OCI-LY3 (cell line): ENCODE measurements at regions not wholly inside any gene's neighbourhood (a gene's known extent, or its start where the extent isn't known, plus 50 kb on each side); places are given as distances from the start of the nearest gene placed in this dataset.
"Not testable (repeated sequence)": the region's sequence is repeated elsewhere in the genome, so short reads cannot be mapped to it uniquely, and the experiment has no call there.

Source experiments
- H2AFZ ChIP-seq: fragments of 200-600, 300-600 bp; shearing (Covaris generic); 2 replicates; pipeline ENCODE4 v1.6.0; 2014; ENCODE audit warnings: antibody characterized with exemption, low read depth, low read length
- H3K27ac ChIP-seq: fragments of 200-600, 300-600 bp; sonication (generic); 2 replicates; pipeline ENCODE4 v1.5.1; 2014; ENCODE audit warnings: mild to moderate bottlenecking, low read length, moderate library complexity, mixed read lengths
- H3K27me3 ChIP-seq: fragments of 200-600, 300-600 bp; sonication (generic); 2 replicates; pipeline ENCODE4 v1.6.1; 2014; ENCODE audit warnings: low read depth, low read length, mixed read lengths
- H3K36me3 ChIP-seq: fragments of 200-600, 300-600 bp; sonication (generic); replicated peaks from 2 replicates; pipeline ENCODE3; 2014; ENCODE audit warnings: low read depth, low read length, mixed read lengths
- H3K4me1 ChIP-seq: fragments of 300-600, 200-600 bp; sonication (generic); 2 replicates; pipeline ENCODE4 v1.6.1; 2014; ENCODE audit warnings: low read length, mixed read lengths
- H3K4me2 ChIP-seq: fragments of 200-600, 300-600 bp; sonication (generic); 2 replicates; pipeline ENCODE4 v1.6.1; 2014; ENCODE audit warnings: low read length, mixed read lengths
- H3K4me3 ChIP-seq: fragments of 300-600, 200-600 bp; sonication (generic); 2 replicates; pipeline ENCODE4 v1.5.1; 2014; ENCODE audit warnings: antibody characterized with exemption, mild to moderate bottlenecking, low read length, moderate library complexity
- H3K79me2 ChIP-seq: fragments of 300-600, 200-600 bp; shearing (Covaris generic); 2 replicates; pipeline ENCODE4 v1.6.1; 2014; ENCODE audit warnings: mild to moderate bottlenecking, low read length, mixed read lengths
- H3K9ac ChIP-seq: fragments of 300-600, 200-600 bp; shearing (Covaris generic); 2 replicates; pipeline ENCODE4 v1.6.0; 2014; ENCODE audit warnings: mild to moderate bottlenecking, low read length, moderate library complexity
- H3K9me3 ChIP-seq: fragments of 200-600, 300-600 bp; shearing (Covaris generic); 2 replicates; pipeline ENCODE4 v1.6.1; 2014; ENCODE audit warnings: low read length, mixed read lengths; ENCODE audit not compliant: insufficient read depth
- H4K20me1 ChIP-seq: fragments of 200-600, 300-600 bp; sonication (generic); 2 replicates; pipeline ENCODE4 v1.6.1; 2016; ENCODE audit warnings: low read length, mixed read lengths; ENCODE audit not compliant: insufficient read depth
- EZH2phosphoT487 ChIP-seq: fragments of 200-600 bp; shearing (Covaris generic); IDR thresholded peaks from 2 replicates; pipeline ENCODE4 v1.6.1; 2018; ENCODE audit warnings: antibody characterized with exemption, mixed run types, low read depth
- TF ChIP-seq, protein P1 (sequence below): fragments of 200-600, 300-600 bp; sonication (generic); IDR thresholded peaks from 2 replicates; pipeline ENCODE4 v1.5.1; 2014; ENCODE audit warnings: antibody characterized with exemption, low read length, low read depth

GRCh38 chr3:31105438-31106077 lies 211.1 kb upstream of the GADL1 start:
- Histone ChIP-seq H3K4me2 (no peak overlapping the region), H3K9me3 (no peaks in the 10 kb centered on the region), H3K9ac (no peak overlapping the region), H3K27me3 (no peaks in the 10 kb centered on the region), H3K27ac (no peak overlapping the region), H4K20me1 (no peaks in the 10 kb centered on the region), H2AFZ (no peak overlapping the region), H3K4me1 (peaks cover 8% of the 10 kb centered on the region), H3K36me3 (no peaks in the 10 kb centered on the region), H3K79me2 (no peaks in the 10 kb centered on the region), H3K4me3 (no peak overlapping the region)
- TF ChIP-seq, protein P1, sequence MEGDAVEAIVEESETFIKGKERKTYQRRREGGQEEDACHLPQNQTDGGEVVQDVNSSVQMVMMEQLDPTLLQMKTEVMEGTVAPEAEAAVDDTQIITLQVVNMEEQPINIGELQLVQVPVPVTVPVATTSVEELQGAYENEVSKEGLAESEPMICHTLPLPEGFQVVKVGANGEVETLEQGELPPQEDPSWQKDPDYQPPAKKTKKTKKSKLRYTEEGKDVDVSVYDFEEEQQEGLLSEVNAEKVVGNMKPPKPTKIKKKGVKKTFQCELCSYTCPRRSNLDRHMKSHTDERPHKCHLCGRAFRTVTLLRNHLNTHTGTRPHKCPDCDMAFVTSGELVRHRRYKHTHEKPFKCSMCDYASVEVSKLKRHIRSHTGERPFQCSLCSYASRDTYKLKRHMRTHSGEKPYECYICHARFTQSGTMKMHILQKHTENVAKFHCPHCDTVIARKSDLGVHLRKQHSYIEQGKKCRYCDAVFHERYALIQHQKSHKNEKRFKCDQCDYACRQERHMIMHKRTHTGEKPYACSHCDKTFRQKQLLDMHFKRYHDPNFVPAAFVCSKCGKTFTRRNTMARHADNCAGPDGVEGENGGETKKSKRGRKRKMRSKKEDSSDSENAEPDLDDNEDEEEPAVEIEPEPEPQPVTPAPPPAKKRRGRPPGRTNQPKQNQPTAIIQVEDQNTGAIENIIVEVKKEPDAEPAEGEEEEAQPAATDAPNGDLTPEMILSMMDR = no peak
- no peak for TF ChIP-seq EZH2phosphoT487

DNA sequence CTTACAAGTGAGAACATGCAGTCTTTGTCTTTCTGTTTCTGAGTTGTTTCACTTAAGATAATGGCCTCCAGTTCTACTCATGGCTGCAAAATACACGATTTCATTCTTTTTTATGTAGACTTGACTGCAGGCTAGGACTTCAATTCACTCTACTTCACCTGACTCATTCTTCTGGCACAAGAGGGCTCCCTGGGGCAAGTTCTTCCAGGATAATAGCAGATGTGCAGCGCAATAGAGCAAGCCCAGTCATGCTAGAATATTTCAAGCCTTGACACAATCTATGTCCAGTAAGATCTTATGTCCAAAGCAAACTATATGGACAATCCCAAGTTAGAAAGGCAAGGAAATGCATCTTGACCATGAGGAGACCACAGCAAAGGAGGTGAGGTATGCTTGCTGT lies 211.7 kb upstream of the GADL1 start:
- H2AFZ ChIP-seq = no peak overlapping the region
- no peaks in the 10 kb centered on the region for H4K20me1 ChIP-seq
- no peak overlapping the region for H3K4me2 ChIP-seq
- H3K79me2 ChIP-seq = no peaks in the 10 kb centered on the region
- no peak overlapping the region for H3K27ac ChIP-seq
- H3K9me3 ChIP-seq = no peaks in the 10 kb centered on the region
- no peak overlapping the region for H3K4me3 ChIP-seq
- no peak overlapping the region for H3K9ac ChIP-seq
- no peaks in the 10 kb centered on the region for H3K36me3 ChIP-seq
- no peaks in the 10 kb centered on the region for H3K27me3 ChIP-seq
- TF ChIP-seq EZH2phosphoT487 = no peak
- TF ChIP-seq, protein P1 = peak; percentile 23
- peaks cover 8% of the 10 kb centered on the region for H3K4me1 ChIP-seq

GRCh38 chr3:31106912-31107311 lies 212.5 kb upstream of the GADL1 start:
- Histone ChIP-seq H3K27me3 (no peaks in the 10 kb centered on the region), H3K9me3 (no peaks in the 10 kb centered on the region), H3K4me1 (peaks cover 8% of the 10 kb centered on the region), H3K4me2 (peak overlapping the region; percentile 5), H3K79me2 (no peaks in the 10 kb centered on the region), H3K36me3 (no peaks in the 10 kb centered on the region), H3K4me3 (no peak overlapping the region), H2AFZ (no peak overlapping the region), H3K27ac (no peak overlapping the region), H4K20me1 (no peaks in the 10 kb centered on the region), H3K9ac (no peak overlapping the region)
- TF ChIP-seq EZH2phosphoT487 = no peak
- TF ChIP-seq, protein P1 = no peak

DNA sequence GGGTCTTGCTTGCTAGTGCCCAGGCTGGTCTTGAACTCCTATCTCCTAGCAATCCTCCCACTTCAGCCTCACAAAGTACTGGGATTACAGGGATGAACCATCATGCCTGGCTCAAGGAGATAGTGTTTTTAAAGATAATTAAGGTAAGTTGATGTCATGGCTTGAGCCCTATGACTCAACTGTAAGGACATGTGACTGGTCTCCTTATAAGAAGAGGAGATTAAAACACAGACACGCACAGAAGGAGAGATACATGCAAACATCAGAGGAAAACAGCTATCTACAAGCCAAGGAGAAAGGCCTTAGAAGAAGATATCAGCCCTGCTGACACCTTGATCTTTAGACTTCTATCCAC lies 220.4 kb upstream of the GADL1 start:
- Histone ChIP-seq H3K36me3 (no peaks in the 10 kb centered on the region), H3K4me3 (no peak overlapping the region), H3K79me2 (no peaks in the 10 kb centered on the region), H2AFZ (no peak overlapping the region), H3K4me2 (no peak overlapping the region), H3K4me1 (no peaks in the 10 kb centered on the region), H3K9me3 (no peaks in the 10 kb centered on the region), H3K27me3 (no peaks in the 10 kb centered on the region), H3K27ac (no peak overlapping the region), H4K20me1 (no peaks in the 10 kb centered on the region), H3K9ac (no peak overlapping the region)
- TF ChIP-seq, protein P1 = no peak
- TF ChIP-seq EZH2phosphoT487 = no peak

DNA sequence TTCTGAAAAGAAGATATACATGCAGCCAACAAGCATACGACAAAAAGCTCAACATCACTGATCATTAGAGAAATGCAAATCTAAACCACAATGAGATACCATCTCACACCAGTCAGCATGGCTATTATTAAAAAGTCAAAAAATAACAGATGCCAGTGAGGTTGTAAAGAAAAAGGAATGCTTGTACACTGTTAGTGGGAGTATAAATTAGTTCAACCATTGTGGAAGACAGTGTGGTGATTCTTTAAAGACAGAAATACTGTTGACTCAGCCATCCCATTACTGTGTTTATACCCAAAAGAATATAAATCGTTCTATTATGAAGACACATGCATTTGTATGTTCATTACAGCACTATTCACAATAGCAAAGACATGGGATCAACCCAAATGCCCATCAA lies 221.1 kb upstream of the GADL1 start:
- not testable (repeated sequence) for H3K79me2 ChIP-seq, H3K9ac ChIP-seq, H3K9me3 ChIP-seq, H4K20me1 ChIP-seq, H3K4me2 ChIP-seq, H3K27me3 ChIP-seq, H3K27ac ChIP-seq, H3K4me1 ChIP-seq, H3K36me3 ChIP-seq, H2AFZ ChIP-seq, H3K4me3 ChIP-seq
